ENCODE measurements at regions not wholly inside any gene's neighbourhood (a gene's known extent, or its start where the extent isn't known, plus 50 kb on each side); places are given as distances from the start of the nearest gene placed in this dataset.

GRCh38 chr14:65954942-65955341 lies 531.2 kb upstream of the CCDC196 start:
- H3K9me3 ChIP-seq = no peaks in the 10 kb centered on the region
- H3K4me1 ChIP-seq = no peaks in the 10 kb centered on the region
- TF ChIP-seq POLR2A (IDR thresholded peaks at IDR 0.05) (no peak), CTCF (IDR thresholded peaks at IDR 0.05) (no peak)
- no peak overlapping the region for H3K27ac ChIP-seq
- DNase-seq = no peak
- intact Hi-C loops (cut with DNase I; ENCODE audit: low total_unique reads) = no loop called here
- H3K4me3 ChIP-seq = no peak overlapping the region
- H3K36me3 ChIP-seq = no peaks in the 10 kb centered on the region
- no peaks in the 10 kb centered on the region for H3K27me3 ChIP-seq

- H3K4me3 ChIP-seq = no peak overlapping the region
- H3K9me3 ChIP-seq = no peaks in the 10 kb centered on the region
- H3K36me3 ChIP-seq = no peaks in the 10 kb centered on the region
- H3K27me3 ChIP-seq = no peaks in the 10 kb centered on the region
- no peak overlapping the region for H3K27ac ChIP-seq
- no peaks in the 10 kb centered on the region for H3K4me1 ChIP-seq
- intact Hi-C loops (cut with DNase I; ENCODE audit: low total_unique reads) = no loop called here
- DNase-seq = no peak
- TF ChIP-seq POLR2A (IDR thresholded peaks at IDR 0.05) = no peak
- TF ChIP-seq CTCF (IDR thresholded peaks at IDR 0.05) = no peak
These were observed 528.5 kb upstream of the CCDC196 start for GRCh38 chr14:65957631-65958205.

DNA sequence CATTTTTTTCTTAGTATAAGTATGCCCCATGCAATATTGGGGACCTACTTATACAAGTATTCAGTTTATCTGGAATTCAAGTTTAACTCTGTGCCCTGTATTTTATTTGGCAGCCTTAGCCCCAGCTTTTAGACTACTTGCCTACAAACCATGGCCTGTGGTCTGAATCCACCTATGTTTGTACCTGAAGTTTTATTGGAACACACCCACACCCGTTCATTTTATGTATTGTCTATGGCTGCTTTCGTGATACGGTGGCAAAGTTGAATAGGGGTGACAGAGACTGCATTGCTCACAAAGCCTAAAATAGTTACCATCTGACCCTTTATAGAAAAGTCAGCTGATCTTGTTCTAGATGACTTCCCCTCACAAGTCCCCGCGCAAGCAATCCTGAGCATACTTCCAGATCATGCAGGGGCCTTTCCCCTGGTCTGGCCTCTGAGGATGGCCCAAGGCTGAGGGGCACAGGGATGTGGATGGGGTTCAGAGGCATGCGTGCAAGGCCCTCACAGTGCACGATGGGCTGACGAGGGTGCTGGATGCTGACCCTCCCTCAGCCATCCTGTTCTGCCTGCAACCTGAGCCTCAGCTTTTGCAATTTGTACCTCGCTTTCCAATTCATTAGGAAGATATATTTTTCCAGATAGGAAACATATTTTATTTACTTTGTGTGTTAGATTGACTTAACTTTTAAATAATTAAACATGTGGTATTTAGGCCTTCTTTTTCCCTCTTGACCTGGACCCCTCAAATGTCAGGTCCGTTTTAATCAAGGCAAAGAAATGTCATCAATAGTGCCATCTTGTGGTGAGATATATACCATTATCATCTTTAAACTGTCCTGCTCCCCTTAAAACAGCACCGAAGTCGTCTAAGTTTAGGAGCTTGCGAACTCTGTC lies 527.3 kb upstream of the CCDC196 start:
- no peak overlapping the region for H3K4me3 ChIP-seq
- H3K36me3 ChIP-seq = no peaks in the 10 kb centered on the region
- peak; percentile 36 to 43 (median 38) for TF ChIP-seq CTCF (IDR thresholded peaks at IDR 0.05)
- TF ChIP-seq POLR2A (IDR thresholded peaks at IDR 0.05) = no peak
- no peak for DNase-seq
- intact Hi-C loops (cut with DNase I; ENCODE audit: low total_unique reads) = no loop called here
- no peak overlapping the region for H3K27ac ChIP-seq
- no peaks in the 10 kb centered on the region for H3K4me1 ChIP-seq
- no peaks in the 10 kb centered on the region for H3K9me3 ChIP-seq
- H3K27me3 ChIP-seq = no peaks in the 10 kb centered on the region

GRCh38 chr14:65959563-65960024 lies 526.6 kb upstream of the CCDC196 start:
- no peaks in the 10 kb centered on the region for H3K36me3 ChIP-seq
- no peak for DNase-seq
- no peak overlapping the region for H3K4me3 ChIP-seq
- intact Hi-C loops (cut with DNase I; ENCODE audit: low total_unique reads) = no loop called here
- H3K27me3 ChIP-seq = no peaks in the 10 kb centered on the region
- H3K4me1 ChIP-seq = no peaks in the 10 kb centered on the region
- no peak overlapping the region for H3K27ac ChIP-seq
- H3K9me3 ChIP-seq = no peaks in the 10 kb centered on the region
- TF ChIP-seq POLR2A (IDR thresholded peaks at IDR 0.05) = no peak

DNA sequence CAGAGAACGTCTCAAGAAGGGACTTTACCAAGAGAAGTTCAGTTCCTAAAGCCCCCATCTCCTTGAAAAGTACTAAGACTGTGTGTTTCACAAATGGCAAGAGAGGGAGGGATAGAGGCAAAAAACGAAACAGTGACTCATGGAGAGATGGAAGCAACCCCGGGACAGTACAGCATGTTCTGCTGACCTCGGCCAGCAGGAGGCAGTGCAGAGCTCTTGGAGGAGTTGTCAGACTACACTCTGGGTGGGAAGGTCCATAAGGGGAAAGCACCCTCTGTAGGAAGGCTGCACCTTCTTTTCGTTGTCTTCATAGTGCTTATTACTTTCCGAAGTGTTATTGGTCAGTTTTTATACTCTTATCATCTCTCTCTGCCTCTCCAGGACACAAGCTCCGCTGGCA lies 525.2 kb upstream of the CCDC196 start:
- H3K4me3 ChIP-seq = no peak overlapping the region
- no peaks in the 10 kb centered on the region for H3K9me3 ChIP-seq
- no peak overlapping the region for H3K27ac ChIP-seq
- no peaks in the 10 kb centered on the region for H3K36me3 ChIP-seq
- no peak for TF ChIP-seq CTCF (IDR thresholded peaks at IDR 0.05)
- TF ChIP-seq POLR2A (IDR thresholded peaks at IDR 0.05) = no peak
- no peaks in the 10 kb centered on the region for H3K4me1 ChIP-seq
- no peaks in the 10 kb centered on the region for H3K27me3 ChIP-seq
- DNase-seq = peak in 1 of 2 donors; percentile 26
- intact Hi-C loops (cut with DNase I; ENCODE audit: low total_unique reads) = no loop called here

All from uterus (tissue), 3 donors.